22Rv1 (cell line): ENCODE measurements at regions not wholly inside any gene's neighbourhood (a gene's known extent, or its start where the extent isn't known, plus 50 kb on each side); places are given as distances from the start of the nearest gene placed in this dataset.

Experiments
- ZFX ChIP-seq: fragments of 450-650 bp; IDR thresholded peaks from 2 replicates; pipeline ENCODE4 v1.6.1; 2017; ENCODE audit warnings: antibody characterized with exemption, borderline replicate concordance
- TF ChIP-seq, protein P1 (sequence below): fragments of 450-650 bp; IDR thresholded peaks from 2 replicates; pipeline ENCODE4 v1.5.1; 2017; ENCODE audit warnings: mild to moderate bottlenecking

DNA sequence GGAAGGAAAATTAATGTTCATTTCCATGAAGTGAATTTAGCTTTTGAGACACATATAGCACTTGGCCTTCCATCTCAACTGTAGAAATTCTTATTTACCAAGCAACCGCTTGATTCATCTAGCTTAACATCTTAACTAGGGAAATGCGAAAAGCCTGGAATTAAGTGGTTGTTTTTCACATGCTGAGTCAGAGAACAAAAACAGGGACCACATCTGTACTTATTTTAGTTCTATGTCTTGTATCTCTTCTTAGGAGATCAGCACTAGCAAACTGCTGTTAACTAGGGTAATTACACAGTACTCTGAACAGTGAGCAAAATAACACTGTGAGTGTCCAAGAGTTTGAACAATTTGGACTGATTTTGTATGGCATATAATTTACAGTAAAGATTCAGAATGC is 590.9 kb upstream of the NRSN1 start:
- TF ChIP-seq ZFX: no peak
- TF ChIP-seq, protein P1, sequence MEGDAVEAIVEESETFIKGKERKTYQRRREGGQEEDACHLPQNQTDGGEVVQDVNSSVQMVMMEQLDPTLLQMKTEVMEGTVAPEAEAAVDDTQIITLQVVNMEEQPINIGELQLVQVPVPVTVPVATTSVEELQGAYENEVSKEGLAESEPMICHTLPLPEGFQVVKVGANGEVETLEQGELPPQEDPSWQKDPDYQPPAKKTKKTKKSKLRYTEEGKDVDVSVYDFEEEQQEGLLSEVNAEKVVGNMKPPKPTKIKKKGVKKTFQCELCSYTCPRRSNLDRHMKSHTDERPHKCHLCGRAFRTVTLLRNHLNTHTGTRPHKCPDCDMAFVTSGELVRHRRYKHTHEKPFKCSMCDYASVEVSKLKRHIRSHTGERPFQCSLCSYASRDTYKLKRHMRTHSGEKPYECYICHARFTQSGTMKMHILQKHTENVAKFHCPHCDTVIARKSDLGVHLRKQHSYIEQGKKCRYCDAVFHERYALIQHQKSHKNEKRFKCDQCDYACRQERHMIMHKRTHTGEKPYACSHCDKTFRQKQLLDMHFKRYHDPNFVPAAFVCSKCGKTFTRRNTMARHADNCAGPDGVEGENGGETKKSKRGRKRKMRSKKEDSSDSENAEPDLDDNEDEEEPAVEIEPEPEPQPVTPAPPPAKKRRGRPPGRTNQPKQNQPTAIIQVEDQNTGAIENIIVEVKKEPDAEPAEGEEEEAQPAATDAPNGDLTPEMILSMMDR: no peak
